HEK293 (cell line): ENCODE measurements at regions not wholly inside any gene's neighbourhood (a gene's known extent, or its start where the extent isn't known, plus 50 kb on each side); places are given as distances from the start of the nearest gene placed in this dataset.

Experiments
- REST ChIP-seq: fragments of 450-650 bp; formaldehyde crosslinking; IDR thresholded peaks from 2 replicates; pipeline ENCODE4 v1.5.1; 2016; ENCODE audit warnings: missing biosample characterization, missing genetic modification characterization
- ZNF311 ChIP-seq: fragments of 450-650 bp; formaldehyde crosslinking; IDR thresholded peaks from 2 replicates; pipeline ENCODE4 v1.5.1; 2017; ENCODE audit warnings: missing biosample characterization, missing genetic modification characterization, borderline replicate concordance
- ZNF350 ChIP-seq: fragments of 450-650 bp; formaldehyde crosslinking; IDR thresholded peaks from 2 replicates; pipeline ENCODE4 v1.5.0; 2017; ENCODE audit warnings: missing biosample characterization, mild to moderate bottlenecking, missing genetic modification characterization
- ZNF777 ChIP-seq: fragments of 450-650 bp; formaldehyde crosslinking; IDR thresholded peaks from 2 replicates; pipeline ENCODE4 v1.5.1; 2017; ENCODE audit warnings: missing biosample characterization, missing genetic modification characterization, borderline replicate concordance
- ZSCAN5A ChIP-seq: fragments of 450-650 bp; formaldehyde crosslinking; IDR thresholded peaks from 2 replicates; pipeline ENCODE4 v1.5.1; 2016; ENCODE audit warnings: missing biosample characterization, missing genetic modification characterization
- TF ChIP-seq, protein P1 (sequence below): fragments of 450-650 bp; formaldehyde crosslinking; IDR thresholded peaks from 2 replicates; pipeline ENCODE4 v1.5.1; 2016; ENCODE audit warnings: missing biosample characterization, missing genetic modification characterization

DNA sequence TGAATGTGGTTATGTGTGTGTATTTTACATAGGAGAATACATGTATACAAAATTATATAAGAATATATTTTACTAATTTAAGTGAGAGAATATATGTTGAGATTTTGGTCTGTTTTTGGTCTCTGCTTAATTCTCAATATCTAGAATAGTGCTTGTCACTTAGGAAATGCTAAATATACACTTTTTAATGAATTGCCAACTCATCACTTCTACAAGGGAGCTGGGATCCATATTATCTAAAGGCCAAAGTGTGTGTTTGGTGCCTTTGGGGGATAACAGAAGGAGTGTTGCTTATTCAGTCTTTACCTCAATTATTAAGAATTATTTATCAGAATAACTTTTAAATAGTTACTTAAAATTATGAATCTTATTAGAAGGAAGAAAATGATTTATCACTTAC, 1304.8 kb downstream of the HACE1 start:
- TF ChIP-seq, protein P1, sequence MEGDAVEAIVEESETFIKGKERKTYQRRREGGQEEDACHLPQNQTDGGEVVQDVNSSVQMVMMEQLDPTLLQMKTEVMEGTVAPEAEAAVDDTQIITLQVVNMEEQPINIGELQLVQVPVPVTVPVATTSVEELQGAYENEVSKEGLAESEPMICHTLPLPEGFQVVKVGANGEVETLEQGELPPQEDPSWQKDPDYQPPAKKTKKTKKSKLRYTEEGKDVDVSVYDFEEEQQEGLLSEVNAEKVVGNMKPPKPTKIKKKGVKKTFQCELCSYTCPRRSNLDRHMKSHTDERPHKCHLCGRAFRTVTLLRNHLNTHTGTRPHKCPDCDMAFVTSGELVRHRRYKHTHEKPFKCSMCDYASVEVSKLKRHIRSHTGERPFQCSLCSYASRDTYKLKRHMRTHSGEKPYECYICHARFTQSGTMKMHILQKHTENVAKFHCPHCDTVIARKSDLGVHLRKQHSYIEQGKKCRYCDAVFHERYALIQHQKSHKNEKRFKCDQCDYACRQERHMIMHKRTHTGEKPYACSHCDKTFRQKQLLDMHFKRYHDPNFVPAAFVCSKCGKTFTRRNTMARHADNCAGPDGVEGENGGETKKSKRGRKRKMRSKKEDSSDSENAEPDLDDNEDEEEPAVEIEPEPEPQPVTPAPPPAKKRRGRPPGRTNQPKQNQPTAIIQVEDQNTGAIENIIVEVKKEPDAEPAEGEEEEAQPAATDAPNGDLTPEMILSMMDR (tag by site-specific recombination): no peak
- TF ChIP-seq REST (tag by site-specific recombination): no peak
- TF ChIP-seq ZNF350 (tag by site-specific recombination): no peak
- TF ChIP-seq ZNF777 (tag by site-specific recombination): no peak
- TF ChIP-seq ZNF311 (tag by site-specific recombination): no peak
- no peak for TF ChIP-seq ZSCAN5A (tag by site-specific recombination)
